G401 (cell line): ENCODE measurements at regions not wholly inside any gene's neighbourhood (a gene's known extent, or its start where the extent isn't known, plus 50 kb on each side); places are given as distances from the start of the nearest gene placed in this dataset.
A peak's percentile ranks its signal among the peaks of the same experiment; 100 is the strongest.
"Not testable (repeated sequence)": the region's sequence is repeated elsewhere in the genome, so short reads cannot be mapped to it uniquely, and the experiment has no call there.

ENCODE experiments used
- DNase-seq: peaks from one replicate; pipeline ENCODE4 v3.0.0-alpha.2; 2015; ENCODE audit warnings: low spot score
- in situ Hi-C: cut with HindIII; loops from 2 replicates; pipeline ENCODE4 v1.10.0; 2016; ENCODE audit warnings: low sequenced_read_pairs, mixed read lengths

DNA sequence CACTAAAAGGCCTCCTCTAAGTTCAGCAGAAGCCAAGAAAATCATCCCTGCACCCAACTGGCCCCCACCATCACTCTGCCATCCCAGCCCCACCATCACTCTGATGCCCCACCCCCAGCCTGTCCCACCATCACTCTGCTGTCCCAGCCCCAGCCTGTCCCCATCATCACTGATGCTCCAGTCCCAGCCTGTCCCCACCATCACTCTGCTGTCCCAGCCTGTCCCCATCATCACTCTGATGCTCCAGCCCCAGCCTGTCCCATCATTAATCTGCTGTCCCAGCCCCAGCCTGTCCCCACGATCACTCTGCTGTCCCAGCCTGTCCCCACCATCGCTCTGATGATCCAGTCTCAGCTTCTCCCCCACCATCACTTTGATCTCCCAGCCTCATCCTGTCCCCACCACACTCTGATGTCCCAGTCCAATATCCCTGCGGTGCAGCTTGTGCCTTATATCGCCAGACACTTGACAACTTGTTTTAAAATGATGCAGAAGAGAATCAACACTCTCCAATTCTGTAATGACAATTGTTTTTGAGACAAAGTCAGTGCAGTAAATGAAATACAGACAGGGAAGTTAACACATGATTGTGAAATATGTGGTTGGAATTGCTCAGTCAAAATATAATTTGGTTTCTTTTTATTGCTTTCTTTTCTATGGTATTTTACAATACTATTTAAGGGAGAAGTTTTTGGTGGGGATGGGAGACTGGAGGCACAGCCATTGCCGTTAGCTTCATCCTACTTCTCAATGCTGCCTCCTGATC, 100.8 kb downstream of the TNFAIP3 start:
- in situ Hi-C loops, result no loop called here

DNA sequence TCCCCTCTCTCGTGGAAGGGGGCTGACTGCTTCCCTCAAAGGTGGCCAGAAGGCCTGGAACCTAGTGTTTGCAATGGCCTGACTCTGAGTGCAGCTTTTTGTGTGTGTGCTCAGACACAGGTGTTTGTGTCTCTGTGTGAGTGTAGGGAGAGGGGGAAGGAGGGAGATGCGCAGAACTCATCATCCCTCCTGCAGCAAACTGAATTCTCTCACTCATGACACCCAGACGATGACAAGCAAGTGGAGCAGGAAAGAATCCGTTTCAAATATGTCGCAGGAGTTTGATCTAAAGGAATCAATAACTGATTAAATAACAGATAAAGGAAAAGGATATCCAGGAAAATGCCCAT, 101.4 kb downstream of the TNFAIP3 start:
- in situ Hi-C loops, result no loop called here
- DNase-seq, result no peak

More for the DNA sequence above, 100.8 kb downstream of the TNFAIP3 start:
- no peak for DNase-seq

DNA sequence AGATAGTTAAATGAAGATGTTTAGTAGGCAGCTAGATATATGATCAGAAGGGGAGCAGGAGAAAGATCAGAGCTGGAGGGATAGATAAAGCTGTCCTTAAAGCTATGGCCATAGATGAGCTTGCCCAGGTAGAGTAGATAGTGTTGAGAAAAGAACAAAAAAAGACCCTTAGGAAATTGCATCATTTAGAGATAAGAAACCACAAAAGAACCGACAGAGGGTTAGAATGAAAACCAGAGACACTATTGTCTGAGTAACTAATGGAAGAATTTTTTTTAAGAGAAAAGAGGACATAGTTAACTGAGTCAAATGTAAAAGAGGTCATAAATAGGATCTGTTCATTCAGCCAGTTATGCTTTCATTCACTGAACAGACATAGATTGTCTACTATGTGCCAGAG, 101.8 kb downstream of the TNFAIP3 start:
- in situ Hi-C loops, result no loop called here

DNA sequence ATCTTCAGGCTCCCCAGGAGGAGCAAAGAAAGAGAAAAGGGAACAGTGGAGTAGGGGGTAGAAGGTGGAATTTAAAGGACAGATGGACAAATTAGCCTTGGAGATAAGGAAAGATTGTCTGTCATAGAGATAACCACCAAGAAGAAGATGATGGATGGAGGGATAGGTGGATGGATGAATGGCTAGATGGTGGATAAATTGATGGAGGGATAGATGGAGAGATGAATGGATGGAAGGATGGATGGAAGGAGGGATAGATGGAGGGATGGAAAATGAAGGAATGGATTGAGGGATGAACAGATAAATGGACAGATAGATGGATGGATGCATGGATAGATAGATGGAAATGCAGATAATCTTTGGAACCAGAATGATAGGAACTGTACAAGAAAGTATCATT, 102.8 kb downstream of the TNFAIP3 start:
- in situ Hi-C loops, result no loop called here
- DNase-seq, result no peak

More for the DNA sequence above, 101.8 kb downstream of the TNFAIP3 start:
- DNase-seq, result no peak

DNA sequence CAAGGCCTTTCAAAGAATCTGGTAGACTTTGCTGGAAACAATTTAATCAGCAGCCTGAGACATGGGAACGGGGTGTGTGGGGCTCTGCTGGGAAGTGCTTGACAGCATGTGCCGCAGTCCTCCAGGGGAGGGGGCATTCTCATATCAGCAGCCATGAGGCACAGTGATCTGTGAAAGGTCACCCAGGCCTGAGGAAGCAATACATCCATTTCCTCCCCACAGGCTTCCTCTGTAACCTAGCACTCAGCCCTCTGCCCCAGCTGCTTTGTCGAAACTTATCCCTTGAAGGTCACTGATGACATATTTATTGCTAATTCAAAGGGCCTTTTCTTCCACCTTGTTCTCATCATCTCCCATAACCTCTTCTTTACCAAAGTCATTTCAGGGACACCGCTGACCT, 103.3 kb downstream of the TNFAIP3 start:
- in situ Hi-C loops, result no loop called here
- no peak for DNase-seq

DNA sequence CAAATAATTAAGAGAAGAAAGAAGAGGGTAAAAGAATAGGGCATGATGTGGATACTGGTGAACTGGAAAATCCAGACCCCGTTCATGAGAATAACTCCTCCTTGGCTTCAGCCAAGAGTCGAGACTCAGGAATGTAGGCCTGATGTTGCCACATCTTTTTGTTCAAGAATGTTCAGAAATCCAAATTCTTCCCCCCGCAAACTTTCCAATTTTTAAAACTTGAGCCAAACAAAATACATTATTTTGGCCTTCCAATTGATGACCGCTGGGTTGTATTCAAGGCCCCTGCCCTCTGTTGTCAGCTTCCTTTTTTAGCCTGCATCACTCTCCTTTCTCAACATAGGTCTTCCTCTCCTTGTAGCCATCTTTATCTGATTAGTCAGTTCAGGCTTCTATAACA, 106.1 kb downstream of the TNFAIP3 start:
- in situ Hi-C loops, result no loop called here

DNA sequence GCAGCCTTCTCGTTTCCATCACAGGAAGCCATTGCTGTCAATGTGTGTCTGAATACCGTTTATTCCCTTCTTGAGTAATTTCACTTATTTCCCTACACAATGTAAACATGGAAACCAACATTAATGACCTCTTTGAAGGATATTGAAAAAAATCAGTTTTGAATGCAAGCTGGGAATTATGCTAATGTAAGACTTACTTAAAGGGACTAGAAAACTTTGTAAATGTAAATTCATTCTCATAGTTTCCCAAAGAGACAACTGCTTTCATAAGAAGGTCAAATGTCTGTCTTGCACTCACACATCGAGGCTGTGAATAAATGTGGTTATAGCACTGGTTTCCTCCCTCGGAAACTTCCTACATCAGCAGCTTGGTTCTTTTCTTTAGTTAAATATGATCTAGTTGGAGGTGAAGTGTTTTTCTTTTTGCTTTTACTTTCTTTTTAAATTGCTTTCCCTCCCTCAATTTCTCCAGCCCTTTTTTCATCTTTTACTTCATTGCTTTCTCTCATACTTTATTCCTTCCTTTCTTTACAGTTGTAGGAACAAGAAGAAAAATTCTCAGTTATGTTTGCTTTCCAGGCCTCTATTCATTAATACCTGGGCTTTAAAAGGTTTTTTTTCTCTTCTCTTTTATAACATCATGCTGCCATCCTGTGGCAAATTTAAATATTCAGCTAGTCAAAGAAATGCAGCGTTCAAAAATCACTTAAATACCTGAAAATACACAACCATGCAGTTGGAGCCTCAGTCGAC, 108.3 kb downstream of the TNFAIP3 start:
- DNase-seq, result peak; percentile 11
- in situ Hi-C loops, result no loop called here

More for the DNA sequence above, 106.1 kb downstream of the TNFAIP3 start:
- no peak for DNase-seq

DNA sequence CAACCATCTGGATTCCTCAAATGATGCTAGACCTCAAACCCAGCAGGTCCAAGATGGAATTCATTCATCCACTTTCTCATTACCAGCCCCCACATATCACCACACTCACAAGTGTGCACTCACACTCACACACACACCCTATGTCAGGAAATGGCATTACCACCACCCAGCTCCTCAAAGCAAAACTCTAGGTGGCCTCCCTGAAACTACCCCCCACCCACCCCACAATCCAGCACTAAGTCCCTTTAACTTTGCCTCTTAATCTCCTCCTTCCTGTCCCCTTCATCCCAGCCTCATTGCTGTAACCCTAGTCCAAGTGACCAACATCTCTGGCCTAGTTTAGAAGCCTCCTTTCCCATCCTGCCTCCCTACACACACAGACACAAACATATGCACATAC, 109.4 kb downstream of the TNFAIP3 start:
- DNase-seq, result no peak
- in situ Hi-C loops, result no loop called here

DNA sequence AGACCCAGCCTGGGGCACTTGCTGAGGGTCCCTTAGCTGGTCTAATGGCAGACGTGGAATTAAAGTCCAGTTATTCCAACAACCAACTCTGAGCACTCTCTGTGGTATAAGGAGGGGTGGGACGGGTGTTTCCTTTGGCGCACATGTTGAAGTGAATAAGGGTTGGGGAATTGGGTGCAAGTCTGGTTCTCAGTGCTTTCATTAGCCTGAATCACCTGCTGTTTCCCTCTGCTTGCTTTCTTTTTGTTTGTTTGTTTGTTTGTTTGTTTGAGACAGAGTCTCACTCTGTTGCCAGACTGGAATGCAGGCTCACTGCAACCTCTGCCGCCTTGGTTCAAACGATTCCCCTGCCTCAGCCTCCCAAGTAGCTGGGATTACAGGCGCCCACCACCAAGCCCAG, 110.1 kb downstream of the TNFAIP3 start:
- DNase-seq, result no peak
- in situ Hi-C loops, result no loop called here

DNA sequence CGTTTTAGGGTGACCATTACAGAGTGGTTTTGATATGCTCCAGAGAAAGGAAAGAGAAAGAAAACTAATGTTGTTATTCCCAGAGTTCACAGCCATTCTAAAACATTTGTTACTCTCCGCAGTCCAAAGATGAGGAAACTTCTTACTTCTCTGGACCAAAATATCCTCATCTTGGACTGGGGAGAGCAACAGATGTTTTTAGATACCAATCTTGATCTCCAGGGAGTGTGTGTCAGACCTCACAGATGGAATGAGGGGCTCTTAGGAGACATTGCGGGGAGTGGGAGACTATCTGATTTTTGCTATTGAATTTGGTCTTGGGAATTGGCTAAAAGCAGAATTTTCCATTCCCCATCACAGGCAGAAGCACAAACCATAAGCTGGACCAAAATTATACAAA, 110.8 kb downstream of the TNFAIP3 start:
- in situ Hi-C loops, result no loop called here
- no peak for DNase-seq

DNA sequence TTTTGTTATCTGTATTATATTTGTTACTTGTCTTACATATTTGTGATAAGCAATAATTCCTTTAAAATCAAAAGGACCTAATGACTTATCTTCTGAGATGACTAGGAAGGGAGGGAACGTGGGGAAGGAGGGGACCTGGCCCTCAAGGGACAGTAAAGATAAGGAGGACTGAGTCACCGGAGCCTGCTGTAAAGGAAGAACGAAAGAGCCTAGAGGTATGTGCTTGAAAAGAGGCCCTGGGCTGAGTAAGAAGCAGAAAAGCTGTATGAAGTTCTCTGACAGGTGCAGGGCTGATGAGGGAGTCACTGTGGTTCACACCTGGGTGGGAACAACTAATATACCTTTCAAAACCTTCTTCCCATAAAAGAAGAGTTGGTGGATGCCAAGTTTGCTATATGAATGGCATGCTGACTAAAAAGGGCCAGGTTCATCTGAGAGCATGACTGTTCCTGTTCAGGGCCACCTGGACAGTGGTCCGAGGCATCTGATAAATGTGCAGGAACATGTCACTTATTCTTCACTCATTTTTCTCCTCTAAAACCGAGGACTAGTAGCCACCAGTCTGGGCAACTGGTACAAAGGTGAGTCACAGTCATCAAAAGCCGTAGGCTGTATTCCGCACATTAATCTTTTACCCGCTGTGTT, 111.3 kb downstream of the TNFAIP3 start:
- no peak for DNase-seq
- in situ Hi-C loops, result no loop called here

DNA sequence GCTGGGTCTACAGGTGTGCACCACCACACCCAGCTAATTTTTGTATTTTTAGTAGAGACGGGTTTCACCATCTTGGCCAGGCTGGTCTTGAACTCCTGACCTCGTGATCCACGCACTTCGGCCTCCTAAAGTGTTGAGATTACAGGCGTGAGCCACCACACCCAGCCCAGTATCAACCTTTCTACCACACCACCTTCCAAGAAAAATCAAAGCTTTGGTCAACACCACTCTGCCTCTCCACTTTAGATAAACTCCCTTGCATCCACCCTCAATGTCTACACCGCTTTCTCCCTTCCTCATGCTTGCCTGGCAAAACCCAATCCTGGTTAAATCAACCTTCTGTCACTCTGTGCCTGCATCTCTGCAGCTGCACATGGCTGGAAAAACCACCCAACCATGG, 112.2 kb downstream of the TNFAIP3 start:
- DNase-seq, in situ Hi-C loops: not testable (repeated sequence)

DNA sequence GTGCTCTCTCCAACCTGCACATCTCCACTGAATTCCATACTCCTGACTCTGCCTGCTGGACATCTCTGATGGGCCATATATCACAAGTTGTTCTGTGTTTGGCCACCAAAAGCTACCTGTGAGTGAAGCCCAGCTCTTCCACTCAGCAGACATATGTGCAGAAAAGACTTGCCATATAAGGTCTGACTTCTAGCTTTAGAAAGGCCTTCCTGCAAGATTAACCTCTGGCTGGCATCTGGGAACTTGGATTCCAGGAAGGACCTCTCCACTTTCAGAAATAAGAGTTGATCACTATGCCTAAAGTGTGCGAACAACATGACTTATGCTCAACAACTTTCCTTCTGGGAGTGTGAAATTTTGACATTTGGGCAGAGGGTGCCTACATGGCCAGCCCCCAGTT, 113.7 kb downstream of the TNFAIP3 start:
- in situ Hi-C loops, result no loop called here
- no peak for DNase-seq

DNA sequence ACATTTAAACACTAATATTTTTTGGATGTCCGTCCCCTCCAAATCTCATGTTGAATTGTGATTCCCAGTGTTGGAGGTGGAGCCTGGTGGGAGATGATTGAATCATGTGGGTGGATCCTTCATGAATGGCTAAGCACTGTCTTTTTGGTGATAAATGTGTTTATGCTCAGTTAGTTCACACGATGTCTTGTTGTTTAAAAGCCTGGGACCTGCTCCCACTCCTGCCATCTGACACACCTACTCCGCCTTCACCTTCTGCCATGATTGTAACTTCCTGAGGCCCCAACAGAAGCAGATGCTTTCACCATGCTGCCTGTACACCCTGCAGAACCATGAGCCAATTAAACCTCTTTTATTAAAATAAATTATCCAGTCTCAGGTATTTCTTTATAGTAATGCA, 114.7 kb downstream of the TNFAIP3 start:
- DNase-seq, result no peak
- in situ Hi-C loops, result no loop called here

DNA sequence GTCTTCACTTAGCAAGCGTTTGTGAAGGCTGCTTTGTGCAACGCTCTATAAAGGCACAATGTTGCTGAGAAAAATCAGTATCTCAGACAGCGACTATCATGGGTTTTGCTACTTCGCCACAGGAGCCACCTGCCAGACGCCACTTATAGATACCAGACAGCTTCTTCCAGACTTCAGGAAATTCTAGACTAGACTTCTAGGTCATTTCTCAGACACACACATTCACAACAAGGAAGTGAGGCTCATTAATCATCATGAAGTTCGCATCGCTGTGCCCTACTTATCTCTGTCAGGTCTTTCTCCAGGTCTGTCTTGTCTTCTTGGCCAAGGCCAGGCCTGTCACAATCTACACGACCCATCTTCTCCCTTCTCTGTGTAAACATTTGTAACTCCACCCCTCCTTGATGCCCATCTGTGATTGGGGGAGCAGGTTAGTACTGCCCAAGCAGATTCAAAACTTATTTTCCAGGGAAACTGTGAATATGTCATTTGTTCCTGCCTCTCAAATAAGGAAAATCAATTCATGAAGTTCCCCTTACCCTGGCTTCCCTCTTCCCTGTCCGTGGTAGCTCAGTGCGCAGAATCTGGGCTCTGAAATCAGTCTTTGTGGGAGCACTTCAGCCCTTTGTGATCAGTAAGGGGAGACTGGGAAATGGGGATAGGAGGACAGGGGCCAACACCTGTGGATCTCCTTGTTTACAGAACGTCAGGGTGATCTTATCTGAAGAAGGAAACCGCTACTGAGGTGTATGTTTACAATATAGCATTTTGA, 115.5 kb downstream of the TNFAIP3 start:
- in situ Hi-C loops, result no loop called here
- no peak for DNase-seq

DNA sequence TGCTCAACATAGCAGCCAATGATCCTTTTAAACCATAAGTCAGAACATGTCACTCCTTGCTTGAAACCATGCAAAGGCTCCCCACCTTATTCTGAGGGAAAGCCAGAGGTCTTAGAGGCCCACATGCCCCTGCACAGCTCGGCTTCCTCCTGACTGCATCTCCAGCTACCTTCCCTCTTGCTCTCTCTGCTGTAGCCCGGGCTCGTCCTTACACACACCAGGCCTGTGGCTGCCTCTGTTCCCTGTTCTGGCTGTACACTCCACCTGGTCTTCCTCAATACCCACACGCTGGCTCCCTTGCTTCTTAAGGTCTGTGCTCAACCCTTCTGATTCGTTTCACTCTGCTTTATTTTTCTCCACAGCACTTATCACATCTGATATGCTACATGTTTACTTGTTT, 116.2 kb downstream of the TNFAIP3 start:
- DNase-seq, result no peak
- in situ Hi-C loops, result no loop called here

DNA sequence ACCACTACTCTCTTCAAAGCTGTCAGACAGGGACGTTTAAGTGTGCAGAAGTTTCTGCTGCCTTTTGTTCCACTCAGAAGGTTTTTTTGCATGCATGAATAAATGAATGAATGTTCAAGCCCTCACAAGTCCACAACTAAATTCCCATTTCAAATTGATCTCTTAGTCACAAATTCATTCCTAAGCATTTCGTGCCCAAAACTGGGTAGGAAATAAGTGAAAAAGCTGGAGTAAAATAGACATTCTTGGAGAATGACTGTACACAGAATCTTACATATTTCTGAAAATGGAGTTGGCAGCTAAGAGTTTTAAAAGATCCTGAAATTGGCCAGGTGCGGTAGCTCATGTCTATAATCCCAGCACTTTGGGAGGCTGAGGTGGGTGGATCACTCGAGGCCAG, 117.6 kb downstream of the PERP start:
- in situ Hi-C loops, result no loop called here
- DNase-seq, result no peak

DNA sequence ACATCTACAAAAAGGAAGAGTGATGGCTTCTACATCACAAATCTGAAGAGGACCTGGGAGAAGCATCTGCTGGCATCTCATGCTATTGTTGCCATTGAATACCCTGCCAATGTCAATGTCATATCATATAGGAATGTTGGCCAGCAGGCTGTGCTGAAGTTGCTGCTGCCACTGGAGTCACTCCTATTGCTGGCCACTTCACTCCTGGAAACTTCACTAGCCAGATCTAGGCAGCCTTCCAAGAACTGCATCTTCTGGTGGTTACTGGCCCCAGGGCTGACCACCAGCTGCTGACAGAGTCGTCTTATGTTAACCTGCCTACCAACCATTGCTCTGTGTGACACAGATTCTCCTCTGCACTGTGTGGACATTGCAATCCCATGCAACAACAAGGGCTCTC, 111.8 kb downstream of the PERP start:
- no peak for DNase-seq

DNA sequence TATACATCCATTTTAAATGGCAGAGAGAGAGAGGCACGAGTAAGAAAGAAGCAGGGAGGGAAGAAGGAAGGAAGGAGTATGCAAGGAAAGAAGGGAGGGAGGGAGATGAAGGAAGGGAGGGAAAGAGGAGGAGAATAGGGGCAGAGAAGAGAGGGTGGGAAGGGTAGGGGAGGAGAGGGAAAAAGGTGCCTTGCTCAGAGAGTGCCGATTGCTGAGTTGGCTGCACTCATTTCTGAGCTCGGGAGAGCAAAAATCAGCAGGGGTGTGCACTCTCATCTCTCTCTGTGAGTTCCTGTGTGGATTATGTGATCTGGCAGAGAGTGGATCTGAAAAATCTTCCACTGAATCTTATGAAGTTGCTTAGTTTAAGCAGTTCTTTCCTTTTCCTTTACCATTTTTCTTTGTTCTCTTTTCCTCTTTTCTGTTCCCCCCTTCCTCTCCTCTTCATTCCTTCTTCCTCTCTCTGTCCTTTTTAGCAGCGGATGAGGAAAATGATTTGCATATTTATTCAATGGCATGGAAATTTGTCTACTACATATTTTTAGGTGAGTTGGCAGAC, 108.7 kb downstream of the PERP start:
- in situ Hi-C loops, result no loop called here
- no peak for DNase-seq

More for the DNA sequence above, 111.8 kb downstream of the PERP start:
- in situ Hi-C loops, result no loop called here
